ENCODE measurements at regions not wholly inside any gene's neighbourhood (a gene's known extent, or its start where the extent isn't known, plus 50 kb on each side); places are given as distances from the start of the nearest gene placed in this dataset.

- peaks cover 38% of the 10 kb centered on the region for H3K4me1 Mint-ChIP-seq (ENCODE audit: low read depth)
- no peak for TF ChIP-seq CTCF (IDR thresholded peaks at IDR 0.05)
- H3K36me3 Mint-ChIP-seq (ENCODE audit: low read depth) = no peaks in the 10 kb centered on the region
- H3K27me3 Mint-ChIP-seq (ENCODE audit: insufficient read depth) = no peaks in the 10 kb centered on the region; the same call in 1 of the 2 replicates
- H3K9me3 Mint-ChIP-seq = no peaks in the 10 kb centered on the region
- no peak for DNase-seq
- no peak overlapping the region for H3K27ac Mint-ChIP-seq
- H3K4me3 Mint-ChIP-seq = no peak overlapping the region
Observed at GRCh38 chr20:54324041-54324440, 116.2 kb downstream of the PFDN4 start.

- Mint-ChIP-seq H3K4me1 (ENCODE audit: low read depth) (peaks cover 32% of the 10 kb centered on the region), H3K9me3 (no peaks in the 10 kb centered on the region), H3K4me3 (no peak overlapping the region), H3K27ac (no peak overlapping the region), H3K36me3 (ENCODE audit: low read depth) (no peaks in the 10 kb centered on the region), H3K27me3 (ENCODE audit: insufficient read depth) (no peaks in the 10 kb centered on the region; the same call in 1 of the 2 replicates)
- no peak for TF ChIP-seq CTCF (IDR thresholded peaks at IDR 0.05)
- DNase-seq = no peak
Observed at GRCh38 chr20:54324652-54325285, 116.9 kb downstream of the PFDN4 start.

- H3K27me3 Mint-ChIP-seq (ENCODE audit: insufficient read depth) = no peaks in the 10 kb centered on the region; the same call in 1 of the 2 replicates
- no peak overlapping the region for H3K4me3 Mint-ChIP-seq
- no peak for TF ChIP-seq CTCF (IDR thresholded peaks at IDR 0.05)
- H3K4me1 Mint-ChIP-seq (ENCODE audit: low read depth) = peaks cover 38% of the 10 kb centered on the region
- peak; percentile 28 for DNase-seq
- no peaks in the 10 kb centered on the region for H3K9me3 Mint-ChIP-seq
- peaks cover 5% of the 10 kb centered on the region; the same call in 1 of the 2 replicates for H3K36me3 Mint-ChIP-seq (ENCODE audit: low read depth)
- no peak overlapping the region for H3K27ac Mint-ChIP-seq
Observed at GRCh38 chr20:54335299-54335698, 127.4 kb downstream of the PFDN4 start.

- no peak overlapping the region for H3K27ac Mint-ChIP-seq
- no peak overlapping the region for H3K4me3 Mint-ChIP-seq
- H3K9me3 Mint-ChIP-seq = no peaks in the 10 kb centered on the region
- DNase-seq = no peak
- peaks cover 56% of the 10 kb centered on the region for H3K4me1 Mint-ChIP-seq (ENCODE audit: low read depth)
- no peak for TF ChIP-seq CTCF (IDR thresholded peaks at IDR 0.05)
- no peaks in the 10 kb centered on the region; the same call in 1 of the 2 replicates for H3K27me3 Mint-ChIP-seq (ENCODE audit: insufficient read depth)
- peaks cover 5% of the 10 kb centered on the region; the same call in 1 of the 2 replicates for H3K36me3 Mint-ChIP-seq (ENCODE audit: low read depth)
Observed at GRCh38 chr20:54337144-54337543, 129.3 kb downstream of the PFDN4 start.

- H3K27me3 Mint-ChIP-seq (ENCODE audit: insufficient read depth) = no peaks in the 10 kb centered on the region; the same call in 1 of the 2 replicates
- no peak overlapping the region for H3K4me3 Mint-ChIP-seq
- H3K36me3 Mint-ChIP-seq (ENCODE audit: low read depth) = peaks cover 5% of the 10 kb centered on the region; the same call in 1 of the 2 replicates
- no peak for DNase-seq
- TF ChIP-seq CTCF (IDR thresholded peaks at IDR 0.05) = no peak
- no peak overlapping the region for H3K27ac Mint-ChIP-seq
- H3K9me3 Mint-ChIP-seq = no peaks in the 10 kb centered on the region
- H3K4me1 Mint-ChIP-seq (ENCODE audit: low read depth) = peaks cover 75% of the 10 kb centered on the region
Observed at GRCh38 chr20:54339093-54339492, 131.2 kb downstream of the PFDN4 start.
